Breast epithelium (tissue), 4 donors: ENCODE measurements at regions not wholly inside any gene's neighbourhood (a gene's known extent, or its start where the extent isn't known, plus 50 kb on each side); places are given as distances from the start of the nearest gene placed in this dataset.
"Not testable (repeated sequence)": the region's sequence is repeated elsewhere in the genome, so short reads cannot be mapped to it uniquely, and the experiment has no call there.

Experiments used
- DNase-seq, 2 donors: peaks; one replicate each; pipeline ENCODE4 v3.0.0-alpha.2; 2019; ENCODE audit warnings: low spot score in 2 of 2
- H3K27ac ChIP-seq, 2 donors: fragments of 200-600 bp; sonication (generic) in 1 of 2; one replicate each; pipeline ENCODE4 v1.5.1; 2016 to 2019; ENCODE audit warnings: mild to moderate bottlenecking in 1 of 2
- H3K27me3 ChIP-seq, 2 donors: fragments of 200-600 bp; sonication (generic) in 1 of 2; one replicate each; pipeline versions ENCODE4 v1.5.1 to v1.6.0; 2017 to 2019; ENCODE audit warnings: control low read depth in 1 of 2, mild to moderate bottlenecking in 1 of 2
- H3K36me3 ChIP-seq: fragments of 200-600 bp; one replicate; pipeline ENCODE4 v1.5.1; 2019
- H3K4me1 ChIP-seq, 2 donors: fragments of 200-600 bp; sonication (generic); one replicate each; pipeline ENCODE4 v1.5.1; 2016 to 2019; ENCODE audit warnings: control low read depth in 1 of 2
- H3K4me3 ChIP-seq, 3 donors: fragments of 200-600 bp; sonication (generic); 1 replicate in 2 of 3; 2 replicates in 1 of 3; pipeline ENCODE4 v1.5.1; 2016 to 2019; ENCODE audit warnings: mild to moderate bottlenecking in 3 of 3, moderate library complexity in 2 of 3
- H3K9me3 ChIP-seq, 2 donors: fragments of 200-600 bp; sonication (generic) in 1 of 2; one replicate each; pipeline ENCODE4 v1.5.1; 2016 to 2019; ENCODE audit warnings: control low read depth in 1 of 2
- CTCF ChIP-seq, 3 donors: fragments of 450-650 bp; IDR thresholded peaks; one replicate each; pipeline ENCODE4 v1.5.1; 2016 to 2017; ENCODE audit warnings: antibody characterized with exemption in 3 of 3, mild to moderate bottlenecking in 3 of 3, moderate library complexity in 3 of 3
- POLR2A ChIP-seq: fragments of 450-650 bp; IDR thresholded peaks from one replicate; pipeline ENCODE4 v1.6.1; 2016; ENCODE audit warnings: antibody characterized with exemption, mild to moderate bottlenecking, moderate library complexity
- POLR2AphosphoS5 ChIP-seq, 3 donors: sonication (generic); formaldehyde crosslinking; IDR thresholded peaks; one replicate each; pipeline ENCODE4 v1.6.1; 2017; ENCODE audit warnings: antibody characterized with exemption in 3 of 3
- intact Hi-C: fragments of 100-400 bp; cut with DNase I; formaldehyde crosslinking; loops from one replicate; pipeline ENCODE4 v1.15.1; 2023; ENCODE audit warnings: low total_unique reads

- H3K9me3 ChIP-seq, result no peaks in the 10 kb centered on the region
- H3K27me3 ChIP-seq, result no peaks in the 10 kb centered on the region
- H3K36me3 ChIP-seq, result no peaks in the 10 kb centered on the region
- H3K27ac ChIP-seq, result no peak overlapping the region
- peak overlapping the region in 2 of 3 donors; percentile 11 to 48 for H3K4me3 ChIP-seq
- H3K4me1 ChIP-seq, result peaks cover 5 to 7% of the 10 kb centered on the region in 2 donors
- intact Hi-C loops, result no loop called here
- DNase-seq, result no peak
- no peak for TF ChIP-seq CTCF (IDR thresholded peaks at IDR 0.05)
- TF ChIP-seq POLR2A, result no peak
- no peak for TF ChIP-seq POLR2AphosphoS5 (IDR thresholded peaks at IDR 0.05)
These were observed 162.1 kb upstream of the ZNF337 start for GRCh38 chr20:25858495-25859425.

GRCh38 chr20:25857091-25857788 lies 160.6 kb upstream of the ZNF337 start:
- H3K36me3 ChIP-seq, intact Hi-C loops, DNase-seq, H3K4me3 ChIP-seq, H3K27me3 ChIP-seq, H3K27ac ChIP-seq, H3K9me3 ChIP-seq, H3K4me1 ChIP-seq: not testable (repeated sequence)

GRCh38 chr20:25856256-25856884 lies 159.7 kb upstream of the ZNF337 start:
- H3K4me1 ChIP-seq, result no peaks in the 10 kb centered on the region
- TF ChIP-seq CTCF (IDR thresholded peaks at IDR 0.05), result no peak
- no peak for TF ChIP-seq POLR2A
- TF ChIP-seq POLR2AphosphoS5 (IDR thresholded peaks at IDR 0.05), result no peak
- no peaks in the 10 kb centered on the region for H3K36me3 ChIP-seq
- H3K27ac ChIP-seq, result no peak overlapping the region
- H3K27me3 ChIP-seq, result no peaks in the 10 kb centered on the region
- H3K9me3 ChIP-seq, result no peaks in the 10 kb centered on the region
- no peak for DNase-seq
- intact Hi-C loops, result no loop called here
- no peak overlapping the region for H3K4me3 ChIP-seq

- H3K36me3 ChIP-seq, DNase-seq, H3K4me1 ChIP-seq, H3K27me3 ChIP-seq, intact Hi-C loops, H3K27ac ChIP-seq, H3K4me3 ChIP-seq, H3K9me3 ChIP-seq: not testable (repeated sequence)
These were observed 159.0 kb upstream of the ZNF337 start for GRCh38 chr20:25855451-25856156.

- DNase-seq, H3K27ac ChIP-seq, intact Hi-C loops, H3K9me3 ChIP-seq, H3K27me3 ChIP-seq, H3K4me1 ChIP-seq, H3K36me3 ChIP-seq: not testable (repeated sequence)
- peak overlapping the region; percentile 57 to 82 (median 68) for H3K4me3 ChIP-seq
These were observed 158.0 kb upstream of the ZNF337 start for GRCh38 chr20:25854666-25855065.

- H3K4me1 ChIP-seq, H3K36me3 ChIP-seq, intact Hi-C loops, H3K9me3 ChIP-seq, H3K27me3 ChIP-seq: not testable (repeated sequence)
- DNase-seq, result peak; percentile 65 to 92
- H3K27ac ChIP-seq, result peak overlapping the region; percentile 65 to 89
- H3K4me3 ChIP-seq, result peak overlapping the region; percentile 57 to 82 (median 68)
These were observed 157.2 kb upstream of the ZNF337 start for GRCh38 chr20:25853718-25854388.

- H3K9me3 ChIP-seq, DNase-seq, H3K4me1 ChIP-seq, H3K27me3 ChIP-seq, H3K36me3 ChIP-seq, intact Hi-C loops: not testable (repeated sequence)
- peak overlapping the region; percentile 57 to 82 (median 68) for H3K4me3 ChIP-seq
- H3K27ac ChIP-seq, result peak overlapping the region; percentile 65 to 89
These were observed 156.5 kb upstream of the ZNF337 start for GRCh38 chr20:25852968-25853717.

- intact Hi-C loops, H3K36me3 ChIP-seq, H3K27me3 ChIP-seq, H3K9me3 ChIP-seq, DNase-seq, H3K4me3 ChIP-seq, H3K4me1 ChIP-seq, H3K27ac ChIP-seq: not testable (repeated sequence)
These were observed 153.5 kb upstream of the ZNF337 start for GRCh38 chr20:25850133-25850532.
